Medulla oblongata (tissue), 1 donor: ENCODE measurements at regions not wholly inside any gene's neighbourhood (a gene's known extent, or its start where the extent isn't known, plus 50 kb on each side); places are given as distances from the start of the nearest gene placed in this dataset.

Source experiments
- DNase-seq: peaks from one replicate; pipeline ENCODE4 v3.0.0-alpha.2; 2015; ENCODE audit errors: extremely low spot score

GRCh38 chr15:23514484-23514883 is 51.0 kb upstream of the MKRN3 start:
- DNase-seq = no peak

GRCh38 chr15:23506762-23507161 is 58.7 kb upstream of the MKRN3 start:
- no peak for DNase-seq

GRCh38 chr15:23503980-23504379 is 56.9 kb upstream of the GOLGA6L2 start:
- no peak for DNase-seq

GRCh38 chr15:23503576-23503975 is 56.5 kb upstream of the GOLGA6L2 start:
- no peak for DNase-seq

- DNase-seq = peak; percentile 37
These were observed 50.7 kb upstream of the GOLGA6L2 start for GRCh38 chr15:23497710-23498111.
